GM12891 (cell line): ENCODE measurements at regions not wholly inside any gene's neighbourhood (a gene's known extent, or its start where the extent isn't known, plus 50 kb on each side); places are given as distances from the start of the nearest gene placed in this dataset.

Source experiments
- DNase-seq: peaks from one replicate; pipeline ENCODE4 v3.0.0; 2011; ENCODE audit warnings: low spot score; ENCODE audit not compliant: insufficient read length
- FAIRE-seq: peaks from 2 replicates; lab custom pipeline; 2011; peaks lifted over from hg19 to GRCh38; lab: Jason Lieb, UNC
- PAX5 ChIP-seq: IDR thresholded peaks from 2 replicates; pipeline ENCODE4 v1.6.1; 2011; ENCODE audit warnings: low read length, moderate library complexity, mild to moderate bottlenecking; ENCODE audit not compliant: insufficient read depth, severe bottlenecking
- POLR2A ChIP-seq: IDR thresholded peaks from 2 replicates; pipeline ENCODE4 v1.6.1; 2011; ENCODE audit warnings: low read depth, low read length, control low read depth
- POLR2AphosphoS5 ChIP-seq: IDR thresholded peaks from 2 replicates; pipeline ENCODE4 v1.6.1; 2011; ENCODE audit warnings: low read depth, low read length, control low read depth
- POU2F2 ChIP-seq: IDR thresholded peaks from 2 replicates; pipeline ENCODE4 v1.6.1; 2011; ENCODE audit warnings: low read depth, mild to moderate bottlenecking, control low read depth, low read length, moderate library complexity
- SPI1 ChIP-seq: IDR thresholded peaks from 2 replicates; pipeline ENCODE4 v1.6.1; 2011; ENCODE audit warnings: low read depth, low read length, control low read depth
- TAF1 ChIP-seq: IDR thresholded peaks from 2 replicates; pipeline ENCODE4 v1.6.1; 2011; ENCODE audit warnings: low read depth, low read length, control low read depth

DNA sequence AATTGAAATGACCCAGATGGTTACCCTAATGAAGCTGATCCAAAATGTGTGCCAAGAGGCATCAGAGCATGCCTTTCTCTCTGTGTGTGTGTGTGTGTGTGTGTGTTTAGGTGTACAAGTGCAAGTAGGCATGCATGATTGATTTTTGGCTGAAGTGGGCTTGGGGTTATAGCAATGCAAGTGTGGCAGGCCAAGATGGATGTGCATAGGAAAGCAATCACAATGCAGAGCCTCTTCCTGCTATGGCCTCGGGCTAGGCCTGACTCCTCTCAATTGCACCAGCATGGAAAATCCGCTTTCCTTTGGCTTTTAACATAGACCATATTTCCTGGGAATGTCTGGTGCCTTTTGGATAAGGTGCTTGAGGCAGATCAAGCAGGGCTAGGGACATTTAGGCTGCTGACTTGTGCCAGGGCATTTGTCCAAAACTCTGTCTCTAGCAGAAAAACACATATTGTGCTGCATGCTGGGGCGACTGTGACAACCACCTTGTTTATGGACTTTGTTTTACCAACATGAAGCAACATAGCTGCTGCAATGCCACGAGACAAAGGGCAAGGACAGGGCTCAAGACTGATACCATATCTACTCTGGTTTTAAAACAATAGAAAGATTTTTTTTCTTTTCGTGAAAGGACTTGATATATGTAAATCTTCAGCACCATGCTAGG lies 395.7 kb downstream of the RAPGEF2 start:
- FAIRE-seq, result no peak
- no peak for DNase-seq
- TF ChIP-seq SPI1 (no peak), TAF1 (no peak), PAX5 (no peak), POU2F2 (no peak), POLR2A (no peak), POLR2AphosphoS5 (no peak)

DNA sequence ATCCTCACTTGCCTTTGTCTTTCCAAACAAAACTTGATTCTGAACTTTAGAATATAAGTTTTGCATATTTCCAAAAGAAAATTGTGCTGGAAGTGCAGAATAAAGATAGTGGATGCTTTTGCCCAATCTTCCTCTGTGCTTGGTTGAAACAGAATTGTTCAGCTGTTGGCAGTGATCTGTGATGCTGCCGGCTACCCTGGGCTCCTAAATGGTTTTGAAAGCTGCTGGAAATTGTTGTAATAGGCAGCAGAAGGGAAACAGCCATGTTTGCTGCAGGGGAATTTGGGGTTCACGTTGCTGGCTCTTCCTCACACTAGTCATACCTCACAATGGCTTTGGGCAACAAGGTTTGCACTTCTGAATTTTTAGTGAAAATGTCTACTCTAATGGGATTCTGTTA lies 398.0 kb downstream of the RAPGEF2 start:
- DNase-seq, result no peak
- no peak for FAIRE-seq

DNA sequence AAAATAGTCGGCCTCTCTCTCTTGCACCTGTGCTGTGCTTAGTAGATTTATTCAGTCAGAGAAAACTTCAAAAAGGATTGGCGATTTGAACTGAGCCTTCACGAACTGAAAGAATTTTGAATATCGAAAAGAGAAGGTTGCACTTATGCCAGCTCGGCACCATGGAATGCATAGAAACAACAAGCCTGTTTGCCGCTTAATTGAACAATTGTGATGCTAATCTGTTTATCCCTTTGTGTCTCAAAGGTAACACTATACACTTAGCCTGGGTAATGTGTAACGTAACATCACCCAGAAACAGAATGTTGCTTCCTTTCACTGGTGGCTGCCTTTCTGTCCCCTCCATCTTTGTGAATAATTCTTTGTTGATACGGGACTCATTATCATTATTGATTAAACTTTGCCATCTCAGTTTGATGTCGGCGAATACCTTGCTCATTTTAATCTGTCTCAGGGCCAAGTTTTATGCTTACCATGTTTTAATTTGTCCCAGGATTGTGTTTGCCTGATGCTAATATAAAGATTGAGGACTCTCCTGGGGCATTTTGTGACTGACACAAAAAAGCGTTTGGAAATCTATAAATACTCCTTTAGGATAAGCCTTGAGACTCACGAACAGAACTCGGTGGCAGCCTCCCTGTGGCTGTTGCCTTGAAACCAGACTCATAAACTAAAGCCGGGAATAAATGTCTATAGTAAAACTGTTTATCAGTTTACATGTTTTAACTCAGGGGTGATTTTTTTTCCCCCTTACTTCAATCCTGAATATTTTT lies 400.5 kb downstream of the RAPGEF2 start:
- FAIRE-seq (no peak), DNase-seq (no peak)
- TF ChIP-seq POLR2A (no peak), POU2F2 (no peak), SPI1 (no peak), TAF1 (no peak), POLR2AphosphoS5 (no peak), PAX5 (no peak)

More for the DNA sequence above, 398.0 kb downstream of the RAPGEF2 start:
- no peak for TF ChIP-seq TAF1
- TF ChIP-seq POLR2A, result no peak
- no peak for TF ChIP-seq SPI1
- TF ChIP-seq POU2F2, result no peak
- no peak for TF ChIP-seq PAX5
- no peak for TF ChIP-seq POLR2AphosphoS5

DNA sequence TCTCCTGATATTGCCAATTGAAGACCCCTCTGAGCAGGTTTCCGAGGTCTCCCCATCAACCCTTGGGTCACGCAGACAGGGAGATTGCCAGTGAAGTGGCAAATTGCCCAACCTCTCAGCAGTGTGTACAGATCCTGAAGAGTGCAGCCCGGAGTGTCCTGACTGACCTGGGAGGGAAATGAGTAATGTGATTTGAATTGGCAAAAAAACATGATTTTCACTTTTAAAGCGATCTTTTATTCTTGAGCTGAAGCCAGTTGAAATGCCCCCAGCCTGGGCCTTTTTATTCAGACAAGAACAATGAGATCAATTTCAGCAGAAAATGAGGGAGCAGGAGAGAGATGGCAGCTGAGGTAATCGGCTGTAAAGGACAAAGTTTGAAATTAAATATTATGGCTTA lies 401.8 kb downstream of the RAPGEF2 start:
- TF ChIP-seq POLR2AphosphoS5 (no peak), POLR2A (no peak), SPI1 (no peak), POU2F2 (no peak), TAF1 (no peak), PAX5 (no peak)
- DNase-seq (no peak), FAIRE-seq (no peak)

DNA sequence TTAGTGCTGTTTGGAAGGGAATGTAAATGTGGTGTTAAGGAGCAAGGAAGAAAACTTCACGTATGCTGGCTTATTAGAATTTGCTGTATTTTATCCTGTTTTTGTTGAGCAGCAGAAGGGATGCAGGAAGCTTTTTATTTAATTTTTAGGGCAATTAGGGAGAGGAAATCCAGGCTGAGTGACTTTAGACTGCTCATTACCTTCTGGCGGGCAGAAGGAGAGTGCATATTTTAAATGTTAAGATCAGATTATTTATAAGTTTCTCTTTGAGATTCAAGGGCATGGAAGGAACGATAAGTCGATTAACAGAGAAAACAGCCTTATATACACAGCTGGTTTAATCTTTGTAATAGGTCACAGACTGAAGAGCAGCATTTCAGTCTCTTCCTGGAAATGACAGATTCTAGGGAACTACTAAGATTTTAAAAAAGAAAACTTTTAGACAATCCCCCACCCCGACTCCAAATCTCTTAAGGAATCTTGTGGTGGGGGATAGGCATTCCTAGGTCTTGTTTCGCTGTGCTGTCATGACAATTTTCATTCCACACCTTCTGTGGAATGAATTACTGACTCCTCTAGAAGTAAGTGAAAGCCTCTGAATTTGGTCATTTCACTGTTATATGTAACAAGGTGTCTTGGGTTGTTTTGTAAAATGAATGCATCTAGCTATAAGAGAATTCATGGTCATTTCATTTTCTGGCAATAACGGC lies 402.5 kb downstream of the RAPGEF2 start:
- TF ChIP-seq TAF1 (no peak), PAX5 (no peak), POLR2AphosphoS5 (no peak), POU2F2 (no peak)
- no peak for FAIRE-seq
- no peak for DNase-seq

DNA sequence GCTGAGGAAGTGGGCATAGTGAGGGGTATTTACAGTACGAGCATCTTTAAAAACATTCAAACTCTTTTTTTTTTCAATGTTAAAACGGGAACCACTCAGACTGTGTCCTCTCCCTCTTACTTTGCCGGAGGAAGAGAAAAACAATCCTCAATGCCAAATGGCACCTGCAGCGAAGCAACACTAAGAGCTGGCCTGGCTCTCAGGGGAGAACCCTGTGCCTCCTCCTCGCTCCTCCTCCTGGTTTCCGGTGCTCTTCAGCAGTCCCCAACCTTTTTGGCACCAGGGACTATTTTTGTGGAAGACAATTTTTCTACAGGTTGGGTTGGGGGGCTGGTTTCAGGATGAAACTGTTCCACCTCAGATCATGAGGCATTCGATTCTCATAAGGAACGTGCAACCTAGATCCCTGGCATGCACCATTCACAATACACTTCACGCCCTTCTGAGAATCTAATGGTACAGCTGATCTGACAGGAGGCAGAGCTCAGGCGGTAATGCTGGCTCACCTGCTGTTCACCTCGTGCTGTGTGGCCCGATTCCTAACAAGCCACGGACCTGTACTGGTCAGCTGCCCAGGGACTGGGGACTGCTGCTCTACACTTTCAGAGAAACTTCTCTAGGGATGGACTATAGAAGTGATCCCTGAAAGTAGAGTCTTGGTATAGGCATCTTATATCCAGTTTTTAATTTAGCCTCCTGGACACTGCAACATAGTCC lies 404.1 kb downstream of the RAPGEF2 start:
- FAIRE-seq, result no peak
- TF ChIP-seq POU2F2 (no peak), POLR2AphosphoS5 (no peak), PAX5 (no peak), SPI1 (no peak), TAF1 (no peak), POLR2A (no peak)
- no peak for DNase-seq

DNA sequence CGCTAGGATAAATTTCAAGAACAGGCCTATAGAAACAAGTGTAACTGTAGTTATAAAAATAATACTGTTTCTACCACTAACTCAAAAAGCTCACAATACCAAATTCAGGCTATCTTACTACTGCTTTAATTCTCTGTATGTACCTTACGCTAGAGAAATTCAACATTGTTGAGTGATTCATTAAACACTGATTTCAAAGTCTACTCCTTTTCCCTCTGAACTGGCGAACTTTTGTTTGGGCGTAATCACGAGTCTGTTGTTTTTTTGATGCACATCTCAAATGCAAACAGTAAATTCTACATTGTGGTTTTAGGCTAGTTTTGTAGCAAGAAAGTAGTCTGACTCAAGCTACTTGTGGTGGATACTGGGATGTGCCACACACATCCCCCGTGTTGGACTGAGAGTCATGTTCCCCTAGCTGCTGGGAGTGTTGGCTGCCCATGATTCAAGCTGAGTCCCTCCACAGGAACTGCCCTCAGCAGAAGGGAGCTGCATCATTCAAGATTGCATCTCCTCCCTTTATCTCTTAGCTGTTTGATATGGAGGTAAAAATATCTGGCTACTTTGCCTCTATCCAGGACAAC lies 406.1 kb downstream of the RAPGEF2 start:
- DNase-seq, result no peak
- no peak for FAIRE-seq
- TF ChIP-seq PAX5, result no peak
- TF ChIP-seq POLR2A, result no peak
- no peak for TF ChIP-seq POLR2AphosphoS5
- TF ChIP-seq TAF1, result no peak
- TF ChIP-seq SPI1, result no peak
- TF ChIP-seq POU2F2, result no peak

DNA sequence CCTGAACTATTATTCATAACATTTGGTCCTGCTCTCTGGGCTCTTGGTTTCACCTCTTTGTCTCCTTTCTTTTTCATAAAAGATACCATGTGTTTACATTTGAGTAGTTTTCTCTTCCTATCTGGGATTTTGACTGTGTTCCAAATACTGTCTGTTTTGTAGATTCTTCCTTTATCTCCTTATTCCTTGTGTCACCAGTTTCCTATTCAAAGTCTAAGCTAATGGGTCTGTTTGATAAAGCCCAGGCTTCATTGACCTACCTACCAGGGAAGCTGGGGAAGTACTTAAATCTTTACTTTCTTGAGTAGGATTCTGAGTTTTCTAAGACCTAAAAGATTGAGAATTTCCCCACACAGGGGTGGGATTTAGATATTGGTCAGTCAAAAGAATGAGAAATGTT lies 409.5 kb downstream of the RAPGEF2 start:
- TF ChIP-seq PAX5 (no peak), POLR2A (no peak), POU2F2 (no peak), TAF1 (no peak), POLR2AphosphoS5 (no peak), SPI1 (no peak)
- no peak for DNase-seq

More for the DNA sequence above, 409.5 kb downstream of the RAPGEF2 start:
- no peak for FAIRE-seq
